Keratinocyte (primary cell): ENCODE measurements at regions not wholly inside any gene's neighbourhood (a gene's known extent, or its start where the extent isn't known, plus 50 kb on each side); places are given as distances from the start of the nearest gene placed in this dataset.

Source experiments
- DNase-seq: peaks from one replicate; pipeline ENCODE4 v3.0.0-alpha.2; 2011; ENCODE audit warnings: low read depth, missing footprints, low spot score
- FAIRE-seq: peaks from 2 replicates; lab custom pipeline; 2011; peaks lifted over from hg19 to GRCh38; lab: Jason Lieb, UNC
- H2AFZ ChIP-seq: 2 replicates; pipeline ENCODE4 v1.6.0; 2012; ENCODE audit warnings: low read length, control low read depth, inconsistent platforms; ENCODE audit not compliant: control insufficient read depth
- H3K27ac ChIP-seq: 2 replicates; pipeline ENCODE4 v1.5.1; 2011; ENCODE audit warnings: low read length; ENCODE audit not compliant: control insufficient read depth, insufficient read depth
- H3K27me3 ChIP-seq: 3 replicates; pipeline ENCODE4 v1.6.0; 2011; ENCODE audit warnings: low read length; ENCODE audit not compliant: control insufficient read depth, insufficient read depth; ENCODE audit errors: extremely low read depth
- H3K36me3 ChIP-seq, 2 experiments: 2 replicates in 1 of 2; 3 replicates in 1 of 2; pipeline ENCODE4 v1.5.1; 2011; ENCODE audit warnings: low read length in 2 of 2, mild to moderate bottlenecking in 1 of 2; ENCODE audit not compliant: control insufficient read depth in 2 of 2, insufficient read depth in 2 of 2; ENCODE audit errors: extremely low read depth in 1 of 2
- H3K4me1 ChIP-seq: 3 replicates; pipeline ENCODE4 v1.5.1; 2011; ENCODE audit warnings: low read length; ENCODE audit not compliant: control insufficient read depth, insufficient read depth; ENCODE audit errors: extremely low read depth
- H3K4me2 ChIP-seq: 3 replicates; pipeline ENCODE4 v1.6.0; 2011; ENCODE audit warnings: low read depth, low read length; ENCODE audit not compliant: control insufficient read depth, insufficient read depth; ENCODE audit errors: extremely low read depth
- H3K4me3 ChIP-seq, 3 experiments: fragments of 200-600 bp in 1 of 3; sonication (generic) in 1 of 3; 2 replicates in 2 of 3; 3 replicates in 1 of 3; pipeline ENCODE4 v1.5.1; 2011 to 2016; ENCODE audit warnings: low read length in 3 of 3, mild to moderate bottlenecking in 3 of 3, control low read depth in 2 of 3, inconsistent platforms in 1 of 3, low read depth in 1 of 3, mixed read lengths in 1 of 3, mixed run types in 1 of 3, moderate library complexity in 1 of 3; ENCODE audit not compliant: control insufficient read depth in 2 of 3, insufficient read depth in 2 of 3; ENCODE audit errors: extremely low read depth in 1 of 3
- H3K79me2 ChIP-seq: 2 replicates; pipeline ENCODE4 v1.6.0; 2012; ENCODE audit warnings: low read length; ENCODE audit not compliant: control insufficient read depth, insufficient read depth
- H3K9ac ChIP-seq: 3 replicates; pipeline ENCODE4 v1.6.0; 2011; ENCODE audit warnings: low read length; ENCODE audit not compliant: control insufficient read depth, insufficient read depth; ENCODE audit errors: extremely low read depth
- H3K9me1 ChIP-seq: 3 replicates; pipeline ENCODE4 v1.6.0; 2011; ENCODE audit warnings: low read length; ENCODE audit not compliant: control insufficient read depth, insufficient read depth; ENCODE audit errors: extremely low read depth
- H3K9me3 ChIP-seq: 2 replicates; pipeline ENCODE4 v1.5.1; 2012; ENCODE audit warnings: low read depth, low read length; ENCODE audit not compliant: control insufficient read depth
- H4K20me1 ChIP-seq: 3 replicates; pipeline ENCODE4 v1.6.0; 2011; ENCODE audit warnings: low read length; ENCODE audit not compliant: control insufficient read depth, insufficient read depth; ENCODE audit errors: extremely low read depth
- CTCF ChIP-seq, 3 experiments: IDR thresholded peaks in 1 of 3; conservative IDR thresholded peaks in 1 of 3; optimal IDR thresholded peaks in 1 of 3; 2 replicates in 2 of 3; 3 replicates in 1 of 3; pipeline versions ENCODE3 to v1.5.1; 2011; ENCODE audit warnings: low read length in 3 of 3, mild to moderate bottlenecking in 3 of 3, moderate library complexity in 2 of 3, control low read depth in 1 of 3, inconsistent platforms in 1 of 3; ENCODE audit not compliant: insufficient read depth in 2 of 3; ENCODE audit errors: extremely low read depth in 1 of 3
- EZH2 ChIP-seq: IDR thresholded peaks from one replicate; pipeline ENCODE4 v1.6.1; 2012; ENCODE audit warnings: inconsistent platforms, mild to moderate bottlenecking, low read length, moderate library complexity
- dilution Hi-C: fragments of 300-500 bp; cut with MboI; formaldehyde crosslinking; loops from one replicate; pipeline ENCODE4 v1.7.0; 2020; ENCODE audit warnings: low sequenced_read_pairs; ENCODE audit not compliant: extremely low pct_ligation_motif_present

GRCh38 chr10:129310881-129311280 is 156.2 kb upstream of the MGMT start:
- Histone ChIP-seq H3K9me1 (no peaks in the 10 kb centered on the region), H3K9me3 (no peaks in the 10 kb centered on the region), H4K20me1 (no peaks in the 10 kb centered on the region), H3K27ac (no peak overlapping the region), H3K4me1 (no peaks in the 10 kb centered on the region), H3K27me3 (no peaks in the 10 kb centered on the region), H3K4me3 (no peak overlapping the region), H2AFZ (no peak overlapping the region), H3K79me2 (no peaks in the 10 kb centered on the region), H3K9ac (no peak overlapping the region), H3K4me2 (no peak overlapping the region), H3K36me3 (no peaks in the 10 kb centered on the region)
- no peak for DNase-seq
- FAIRE-seq, result no peak
- TF ChIP-seq CTCF (optimal IDR thresholded peaks at IDR 0.05 in 1 of 3, IDR thresholded peaks at IDR 0.05 in 1 of 3, conservative IDR thresholded peaks at IDR 0.05 in 1 of 3; ENCODE audit: extremely low read depth in 1 of 3, insufficient read depth in 2 of 3, low read length in 3 of 3), result no peak
- no peak for TF ChIP-seq EZH2
- dilution Hi-C loops, result no loop called here

- H3K4me3 ChIP-seq, result no peak overlapping the region
- TF ChIP-seq CTCF (optimal IDR thresholded peaks at IDR 0.05 in 1 of 3, IDR thresholded peaks at IDR 0.05 in 1 of 3, conservative IDR thresholded peaks at IDR 0.05 in 1 of 3; ENCODE audit: extremely low read depth in 1 of 3, insufficient read depth in 2 of 3, low read length in 3 of 3), result no peak
- TF ChIP-seq EZH2, result no peak
- no peak overlapping the region for H3K4me2 ChIP-seq
- H3K79me2 ChIP-seq, result no peaks in the 10 kb centered on the region
- DNase-seq (no peak), FAIRE-seq (no peak)
- H3K9me3 ChIP-seq, result no peaks in the 10 kb centered on the region
- no peak overlapping the region for H3K27ac ChIP-seq
- no peaks in the 10 kb centered on the region for H4K20me1 ChIP-seq
- no peaks in the 10 kb centered on the region for H3K9me1 ChIP-seq
- H3K9ac ChIP-seq, result no peak overlapping the region
- no peaks in the 10 kb centered on the region for H3K4me1 ChIP-seq
- no peak overlapping the region for H2AFZ ChIP-seq
- H3K36me3 ChIP-seq, result no peaks in the 10 kb centered on the region
- dilution Hi-C loops, result no loop called here
- no peaks in the 10 kb centered on the region for H3K27me3 ChIP-seq
Measured at GRCh38 chr10:129319934-129320333, 147.1 kb upstream of the MGMT start.
